ENCODE measurements at regions not wholly inside any gene's neighbourhood (a gene's known extent, or its start where the extent isn't known, plus 50 kb on each side); places are given as distances from the start of the nearest gene placed in this dataset.
"Not testable (repeated sequence)": the region's sequence is repeated elsewhere in the genome, so short reads cannot be mapped to it uniquely, and the experiment has no call there.

GRCh38 chr5:123997462-123998215 is 485.7 kb downstream of the CSNK1G3 start:
- Histone ChIP-seq H3K27ac (no peak overlapping the region), H3K4me3 (no peak overlapping the region)

DNA sequence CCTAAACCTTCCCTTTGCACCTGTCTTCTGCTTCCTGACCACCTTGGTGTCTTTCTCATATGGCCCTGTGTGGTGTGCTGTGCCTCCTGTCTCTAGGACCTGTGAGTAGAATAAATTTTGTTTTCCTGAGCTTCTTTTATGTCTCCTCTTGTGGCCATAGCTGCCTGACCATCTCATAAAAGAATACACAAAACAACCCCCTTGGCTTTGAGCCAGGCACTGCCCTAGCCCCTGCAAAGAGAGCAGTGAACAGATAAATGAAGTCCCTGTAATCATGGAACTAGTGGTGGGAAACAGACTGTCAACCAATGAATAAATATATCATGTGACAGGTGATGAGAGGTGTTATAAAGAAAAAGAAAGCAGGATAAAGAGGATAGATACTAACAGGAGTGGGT is 485.1 kb downstream of the CSNK1G3 start:
- Histone ChIP-seq H3K27ac (no peak overlapping the region), H3K4me3 (no peak overlapping the region)

DNA sequence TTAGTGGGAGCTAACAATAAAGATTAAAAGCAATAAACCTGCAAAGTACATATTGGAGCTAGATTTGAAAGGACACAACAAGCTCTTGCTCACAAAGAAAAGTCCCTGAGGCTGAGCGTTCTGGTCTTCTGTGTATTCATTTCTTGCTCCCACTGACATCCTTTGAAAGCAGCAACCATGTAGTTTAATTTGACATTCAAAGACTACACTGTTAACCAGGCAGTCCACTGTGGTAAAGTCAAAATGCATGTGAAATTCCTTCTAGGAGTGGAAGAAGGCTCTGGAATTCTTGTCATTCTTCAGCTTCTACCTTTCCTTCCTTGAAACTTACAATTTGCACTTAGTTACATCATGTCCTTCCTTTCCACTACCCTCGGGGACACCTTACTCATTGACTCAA is 480.7 kb downstream of the CSNK1G3 start:
- no peak overlapping the region for H3K27ac ChIP-seq
- H3K4me3 ChIP-seq = no peak overlapping the region

DNA sequence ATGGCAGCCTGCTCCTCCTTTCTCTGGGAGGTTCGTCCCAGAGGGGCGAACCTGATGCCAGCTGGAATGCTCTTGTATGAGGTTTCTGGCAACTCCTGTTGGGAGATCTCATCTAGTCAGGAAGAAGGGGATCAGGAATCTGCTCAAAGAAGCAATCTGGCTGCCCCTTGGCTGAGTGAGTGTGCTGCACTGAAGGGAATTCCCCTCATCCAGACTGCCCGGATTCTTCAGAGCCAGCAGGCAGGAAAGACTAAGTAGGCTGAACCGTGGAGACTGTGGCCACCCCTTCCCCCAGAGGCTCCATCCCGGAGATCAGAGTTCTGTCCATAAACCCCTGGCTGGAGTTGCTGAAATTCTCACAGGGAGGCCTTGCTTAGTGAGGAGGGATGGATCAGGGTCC is 476.0 kb downstream of the CSNK1G3 start:
- Histone ChIP-seq H3K27ac (no peak overlapping the region), H3K4me3 (no peak overlapping the region)

DNA sequence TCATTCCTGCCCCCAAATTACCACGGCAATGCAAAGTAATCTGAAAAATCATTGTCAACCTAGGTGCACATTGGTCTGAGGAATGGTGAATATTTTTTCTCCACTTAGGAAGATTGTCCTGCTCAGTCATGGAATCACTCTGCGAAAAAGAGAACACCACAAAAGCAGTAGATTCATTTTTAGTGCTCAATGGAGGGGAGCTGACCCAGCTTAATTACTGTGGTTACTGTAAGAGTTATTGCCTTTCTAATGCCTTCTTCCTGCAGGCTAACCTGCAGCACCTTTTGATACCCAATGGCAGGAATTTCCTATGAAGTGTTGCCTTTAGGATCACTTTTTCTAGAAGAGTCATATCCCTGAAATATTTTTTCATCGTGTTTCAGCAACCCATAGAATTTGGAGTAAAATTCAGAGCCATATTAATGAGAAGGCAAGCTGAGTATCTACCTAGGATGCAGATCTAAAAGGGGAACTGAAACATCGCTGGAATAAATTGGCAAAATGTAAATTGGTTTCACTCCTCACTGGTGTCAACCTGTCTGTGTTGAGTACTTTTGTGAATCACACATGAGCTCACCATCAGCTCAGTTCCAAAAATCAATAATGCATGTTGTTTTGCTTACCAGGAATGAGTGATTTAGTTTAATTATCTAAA is 464.5 kb downstream of the CSNK1G3 start:
- H3K4me3 ChIP-seq = no peak overlapping the region

GRCh38 chr5:123975521-123975920 is 463.5 kb downstream of the CSNK1G3 start:
- not testable (repeated sequence) for H3K27ac ChIP-seq, H3K4me3 ChIP-seq

More for the DNA sequence above, 464.5 kb downstream of the CSNK1G3 start:
- no peak overlapping the region for H3K27ac ChIP-seq

- Histone ChIP-seq H3K4me3 (no peak overlapping the region), H3K27ac (no peak overlapping the region)
These were observed 454.8 kb downstream of the CSNK1G3 start for GRCh38 chr5:123966781-123967180.

- no peak overlapping the region for H3K4me3 ChIP-seq
- H3K27ac ChIP-seq = no peak overlapping the region
These were observed 453.6 kb downstream of the CSNK1G3 start for GRCh38 chr5:123965626-123966025.

DNA sequence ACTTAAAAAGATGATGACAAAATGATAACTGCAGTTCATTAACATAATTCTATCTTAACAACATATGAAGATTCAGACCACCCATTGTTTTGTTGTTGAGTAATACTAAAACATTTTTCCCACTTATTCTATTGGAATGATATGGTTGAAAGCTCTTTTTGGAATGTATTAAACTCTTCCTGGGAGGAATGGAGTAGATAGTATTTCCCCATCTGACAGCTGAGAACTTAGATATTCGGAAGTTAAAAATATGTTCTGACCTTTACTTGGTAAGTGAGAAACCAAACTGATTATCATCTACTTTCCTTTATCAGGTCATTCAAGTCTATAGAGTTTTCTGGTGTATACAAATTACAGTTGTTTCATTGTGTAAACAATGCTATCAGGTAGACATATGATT is 452.9 kb downstream of the CSNK1G3 start:
- H3K4me3 ChIP-seq = no peak overlapping the region
- H3K27ac ChIP-seq = no peak overlapping the region

GRCh38 chr5:123960526-123960925 is 448.5 kb downstream of the CSNK1G3 start:
- H3K27ac ChIP-seq = no peak overlapping the region
- H3K4me3 ChIP-seq = no peak overlapping the region

- Histone ChIP-seq H3K27ac (no peak overlapping the region), H3K4me3 (no peak overlapping the region)
These were observed 439.6 kb downstream of the CSNK1G3 start for GRCh38 chr5:123951582-123951977.

DNA sequence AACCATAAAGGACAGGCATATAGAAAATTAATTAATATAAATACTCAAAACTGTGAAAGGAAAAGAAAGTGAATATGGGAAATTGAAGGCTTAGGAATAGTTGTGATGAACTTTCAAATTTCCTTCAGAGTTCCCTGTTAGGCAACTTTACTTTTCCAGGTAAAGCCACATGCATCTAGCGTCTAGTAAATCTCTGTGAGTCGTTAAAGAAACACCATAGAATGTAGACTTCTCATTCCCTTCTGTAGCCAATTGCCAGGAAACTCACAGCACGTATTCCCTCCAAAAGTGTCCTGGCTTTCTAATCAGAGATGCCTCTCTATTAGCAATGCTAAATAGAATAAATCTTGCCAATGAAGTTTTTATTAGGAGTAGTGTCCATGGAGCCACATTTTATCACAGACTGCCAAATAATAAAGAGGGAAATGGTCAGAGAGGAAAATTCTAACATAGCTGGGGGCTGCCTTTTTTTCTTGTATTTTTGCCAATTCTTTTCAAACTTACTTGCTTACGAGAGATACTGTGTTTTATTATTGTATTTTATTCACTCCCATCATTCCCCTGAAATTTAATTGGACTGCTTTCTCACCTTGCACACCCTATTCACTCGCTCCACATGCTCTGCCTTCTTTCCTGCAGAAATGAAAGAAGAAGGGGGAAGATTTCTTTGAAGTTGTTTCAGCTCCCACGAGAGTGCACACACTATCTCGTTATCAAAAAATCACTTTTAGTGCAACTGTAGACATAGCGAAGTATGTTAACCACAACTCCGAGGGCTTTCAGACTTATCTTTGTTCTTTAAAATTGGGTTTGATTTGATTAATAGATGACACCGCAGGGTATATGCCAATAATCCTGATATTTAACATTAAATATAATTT is 439.0 kb downstream of the CSNK1G3 start:
- Histone ChIP-seq H3K27ac (no peak overlapping the region), H3K4me3 (no peak overlapping the region)

- Histone ChIP-seq H3K4me3 (no peak overlapping the region), H3K27ac (no peak overlapping the region)
These were observed 437.9 kb downstream of the CSNK1G3 start for GRCh38 chr5:123949807-123950340.

GRCh38 chr5:123949043-123949804 is 437.2 kb downstream of the CSNK1G3 start:
- no peak overlapping the region for H3K4me3 ChIP-seq
- no peak overlapping the region for H3K27ac ChIP-seq

DNA sequence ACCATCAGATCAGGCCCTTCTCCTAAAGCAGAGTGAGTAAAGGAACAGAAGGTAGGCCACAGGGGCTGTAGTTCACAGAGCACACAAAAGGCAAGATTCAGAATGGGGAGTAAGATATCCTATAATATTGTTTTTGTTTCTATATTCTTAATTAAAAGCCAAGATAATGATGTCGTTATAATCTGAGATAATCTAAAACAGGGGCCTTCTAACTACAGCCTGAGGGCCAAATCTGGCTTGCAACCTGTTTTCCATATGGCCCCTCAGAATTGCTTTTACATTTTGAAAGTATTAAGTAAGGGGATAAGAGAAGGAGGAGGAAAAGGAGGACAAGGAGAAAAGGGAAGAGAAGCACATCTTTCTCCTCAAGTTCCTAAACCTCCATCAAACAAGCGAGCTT is 435.8 kb downstream of the CSNK1G3 start:
- Histone ChIP-seq H3K4me3 (no peak overlapping the region), H3K27ac (no peak overlapping the region)

GRCh38 chr5:123945548-123945947 is 433.6 kb downstream of the CSNK1G3 start:
- H3K27ac ChIP-seq = no peak overlapping the region

GRCh38 chr5:123943151-123943550 is 431.2 kb downstream of the CSNK1G3 start:
- no peak overlapping the region for H3K27ac ChIP-seq
- H3K4me3 ChIP-seq = no peak overlapping the region

More at GRCh38 chr5:123945548-123945947, 433.6 kb downstream of the CSNK1G3 start:
- H3K4me3 ChIP-seq = no peak overlapping the region

DNA sequence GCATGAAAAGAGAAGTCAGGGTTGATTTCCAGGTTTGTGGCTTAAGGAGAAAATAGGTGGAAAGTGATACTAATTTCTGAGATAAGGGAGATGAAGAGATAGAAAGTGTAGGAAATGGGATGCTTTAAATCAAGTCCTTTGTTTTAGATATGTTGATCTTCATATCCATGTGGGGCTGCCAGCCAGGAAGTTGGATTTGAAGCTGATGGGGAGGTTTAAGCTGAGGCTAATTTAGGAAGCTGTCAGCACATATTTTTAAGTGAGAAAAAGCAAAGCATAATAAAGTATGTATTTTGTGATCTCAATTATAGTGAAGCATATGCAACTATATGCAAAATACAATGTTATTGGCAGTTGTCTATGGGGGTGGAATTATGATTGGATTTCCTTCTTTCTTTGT is 428.4 kb downstream of the CSNK1G3 start:
- H3K4me3 ChIP-seq = no peak overlapping the region

GRCh38 chr5:123937230-123937629 is 425.3 kb downstream of the CSNK1G3 start:
- Histone ChIP-seq H3K27ac (no peak overlapping the region), H3K4me3 (no peak overlapping the region)

More for the DNA sequence above, 428.4 kb downstream of the CSNK1G3 start:
- no peak overlapping the region for H3K27ac ChIP-seq

GRCh38 chr5:123936548-123936947 is 424.6 kb downstream of the CSNK1G3 start:
- H3K4me3 ChIP-seq = no peak overlapping the region
- no peak overlapping the region for H3K27ac ChIP-seq

Measured in skin epidermis (tissue), 12 donors.